ENCODE measurements at regions not wholly inside any gene's neighbourhood (a gene's known extent, or its start where the extent isn't known, plus 50 kb on each side); places are given as distances from the start of the nearest gene placed in this dataset.

DNA sequence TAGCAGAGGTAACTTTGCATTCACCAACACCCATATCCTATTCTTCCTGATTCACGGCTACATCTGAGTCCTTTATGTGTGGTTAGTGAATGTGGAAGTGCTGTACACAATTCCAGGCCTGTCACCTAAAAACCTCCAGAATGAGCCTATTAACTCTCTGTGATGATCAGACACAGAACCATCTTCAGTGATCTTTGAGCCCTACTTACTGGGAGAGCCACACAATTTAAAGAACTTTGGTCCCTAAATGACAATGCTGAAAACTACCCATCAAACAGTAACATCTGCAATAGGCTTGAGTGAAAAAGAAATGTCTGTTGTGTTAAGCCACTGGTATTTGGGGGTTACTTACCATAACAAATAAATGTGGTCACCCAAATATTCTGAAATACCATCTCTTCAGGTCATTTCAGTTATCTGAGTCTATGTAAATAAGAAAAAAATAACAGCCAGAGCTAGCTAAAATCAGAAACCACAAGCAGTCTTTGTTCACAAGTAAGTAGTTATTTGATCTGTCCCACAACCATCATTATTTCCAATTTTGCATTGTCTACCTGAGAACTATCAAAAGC is 145.7 kb downstream of the HGF start:
- no peak for DNase-seq (ENCODE audit: low spot score)
- TF ChIP-seq, protein P1, sequence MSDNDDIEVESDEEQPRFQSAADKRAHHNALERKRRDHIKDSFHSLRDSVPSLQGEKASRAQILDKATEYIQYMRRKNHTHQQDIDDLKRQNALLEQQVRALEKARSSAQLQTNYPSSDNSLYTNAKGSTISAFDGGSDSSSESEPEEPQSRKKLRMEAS (IDR thresholded peaks at IDR 0.05) = no peak
- TF ChIP-seq RAD21 (IDR thresholded peaks at IDR 0.05) = no peak
- TF ChIP-seq SP1 (IDR thresholded peaks at IDR 0.05) = no peak
- TF ChIP-seq HNF4A (conservative IDR thresholded peaks at IDR 0.05) = no peak
- no peak for TF ChIP-seq RXRA (IDR thresholded peaks at IDR 0.05)
- TF ChIP-seq, protein P2, sequence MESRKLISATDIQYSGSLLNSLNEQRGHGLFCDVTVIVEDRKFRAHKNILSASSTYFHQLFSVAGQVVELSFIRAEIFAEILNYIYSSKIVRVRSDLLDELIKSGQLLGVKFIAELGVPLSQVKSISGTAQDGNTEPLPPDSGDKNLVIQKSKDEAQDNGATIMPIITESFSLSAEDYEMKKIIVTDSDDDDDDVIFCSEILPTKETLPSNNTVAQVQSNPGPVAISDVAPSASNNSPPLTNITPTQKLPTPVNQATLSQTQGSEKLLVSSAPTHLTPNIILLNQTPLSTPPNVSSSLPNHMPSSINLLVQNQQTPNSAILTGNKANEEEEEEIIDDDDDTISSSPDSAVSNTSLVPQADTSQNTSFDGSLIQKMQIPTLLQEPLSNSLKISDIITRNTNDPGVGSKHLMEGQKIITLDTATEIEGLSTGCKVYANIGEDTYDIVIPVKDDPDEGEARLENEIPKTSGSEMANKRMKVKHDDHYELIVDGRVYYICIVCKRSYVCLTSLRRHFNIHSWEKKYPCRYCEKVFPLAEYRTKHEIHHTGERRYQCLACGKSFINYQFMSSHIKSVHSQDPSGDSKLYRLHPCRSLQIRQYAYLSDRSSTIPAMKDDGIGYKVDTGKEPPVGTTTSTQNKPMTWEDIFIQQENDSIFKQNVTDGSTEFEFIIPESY (IDR thresholded peaks at IDR 0.05) = no peak
- TF ChIP-seq GABPA (IDR thresholded peaks at IDR 0.05 in 1 of 2, conservative IDR thresholded peaks at IDR 0.05 in 1 of 2) = no peak
- TF ChIP-seq, protein P3, sequence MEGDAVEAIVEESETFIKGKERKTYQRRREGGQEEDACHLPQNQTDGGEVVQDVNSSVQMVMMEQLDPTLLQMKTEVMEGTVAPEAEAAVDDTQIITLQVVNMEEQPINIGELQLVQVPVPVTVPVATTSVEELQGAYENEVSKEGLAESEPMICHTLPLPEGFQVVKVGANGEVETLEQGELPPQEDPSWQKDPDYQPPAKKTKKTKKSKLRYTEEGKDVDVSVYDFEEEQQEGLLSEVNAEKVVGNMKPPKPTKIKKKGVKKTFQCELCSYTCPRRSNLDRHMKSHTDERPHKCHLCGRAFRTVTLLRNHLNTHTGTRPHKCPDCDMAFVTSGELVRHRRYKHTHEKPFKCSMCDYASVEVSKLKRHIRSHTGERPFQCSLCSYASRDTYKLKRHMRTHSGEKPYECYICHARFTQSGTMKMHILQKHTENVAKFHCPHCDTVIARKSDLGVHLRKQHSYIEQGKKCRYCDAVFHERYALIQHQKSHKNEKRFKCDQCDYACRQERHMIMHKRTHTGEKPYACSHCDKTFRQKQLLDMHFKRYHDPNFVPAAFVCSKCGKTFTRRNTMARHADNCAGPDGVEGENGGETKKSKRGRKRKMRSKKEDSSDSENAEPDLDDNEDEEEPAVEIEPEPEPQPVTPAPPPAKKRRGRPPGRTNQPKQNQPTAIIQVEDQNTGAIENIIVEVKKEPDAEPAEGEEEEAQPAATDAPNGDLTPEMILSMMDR (IDR thresholded peaks at IDR 0.05; ENCODE audit: low read depth, low read length, missing input control) = no peak
- no peak for TF ChIP-seq FOXA2 (IDR thresholded peaks at IDR 0.05)
- TF ChIP-seq NR2F2 (IDR thresholded peaks at IDR 0.05) = no peak
- TF ChIP-seq EGR1 (IDR thresholded peaks at IDR 0.05; ENCODE audit: low read depth in 2 of 2) = no peak
- WGBS = 87% methylated on average over 1 of the region's 1 CpG
- no peaks in the 10 kb centered on the region for H3K27me3 ChIP-seq (ENCODE audit: control insufficient read depth in 4 of 4, insufficient read depth in 4 of 4, low read length in 3 of 4)
- no peaks in the 10 kb centered on the region for H3K4me1 ChIP-seq (ENCODE audit: control insufficient read depth in 4 of 4, insufficient read depth in 4 of 4, low read length in 3 of 4)
- no peaks in the 10 kb centered on the region for H3K36me3 ChIP-seq (ENCODE audit: control insufficient read depth in 4 of 4, insufficient read depth in 3 of 4, low read depth in 1 of 4, low read length in 3 of 4)
- H3K4me3 ChIP-seq (ENCODE audit: low read depth in 1 of 3, low read length in 3 of 3) = no peak overlapping the region
- no peak overlapping the region for H3K27ac ChIP-seq (ENCODE audit: low read depth in 1 of 2, low read length in 2 of 2)
- no peak overlapping the region for H3K9ac ChIP-seq (ENCODE audit: low read depth in 1 of 2, low read length in 2 of 2)
- no peaks in the 10 kb centered on the region for H3K9me3 ChIP-seq (ENCODE audit: control insufficient read depth in 4 of 4, low read length in 3 of 4)

- Histone ChIP-seq H3K4me3 (ENCODE audit: low read depth in 1 of 3, low read length in 3 of 3) (no peak overlapping the region), H3K4me1 (ENCODE audit: control insufficient read depth in 4 of 4, insufficient read depth in 4 of 4, low read length in 3 of 4) (no peaks in the 10 kb centered on the region), H3K27me3 (ENCODE audit: control insufficient read depth in 4 of 4, insufficient read depth in 4 of 4, low read length in 3 of 4) (no peaks in the 10 kb centered on the region), H3K36me3 (ENCODE audit: control insufficient read depth in 4 of 4, insufficient read depth in 3 of 4, low read depth in 1 of 4, low read length in 3 of 4) (no peaks in the 10 kb centered on the region), H3K9me3 (ENCODE audit: control insufficient read depth in 4 of 4, low read length in 3 of 4) (no peaks in the 10 kb centered on the region), H3K9ac (ENCODE audit: low read depth in 1 of 2, low read length in 2 of 2) (no peak overlapping the region), H3K27ac (ENCODE audit: low read depth in 1 of 2, low read length in 2 of 2) (no peak overlapping the region)
- TF ChIP-seq FOXA2 (IDR thresholded peaks at IDR 0.05) (no peak), EGR1 (IDR thresholded peaks at IDR 0.05; ENCODE audit: low read depth in 2 of 2) (no peak), FOXA1 (IDR thresholded peaks at IDR 0.05) (no peak), TAF1 (conservative IDR thresholded peaks at IDR 0.05) (no peak), GABPA (IDR thresholded peaks at IDR 0.05 in 1 of 2, conservative IDR thresholded peaks at IDR 0.05 in 1 of 2) (no peak), YY1 (IDR thresholded peaks at IDR 0.05) (no peak), NR2F2 (IDR thresholded peaks at IDR 0.05) (no peak), SP1 (IDR thresholded peaks at IDR 0.05) (no peak)
- TF ChIP-seq, protein P3 (IDR thresholded peaks at IDR 0.05; ENCODE audit: low read depth, low read length, missing input control) = no peak
- no peak for DNase-seq (ENCODE audit: low spot score)
- WGBS = 95% methylated on average over 1 of the region's 1 CpG
Observed at GRCh38 chr7:81623251-81623855, 146.5 kb downstream of the HGF start.
